ENCODE measurements at regions not wholly inside any gene's neighbourhood (a gene's known extent, or its start where the extent isn't known, plus 50 kb on each side); places are given as distances from the start of the nearest gene placed in this dataset.

DNA sequence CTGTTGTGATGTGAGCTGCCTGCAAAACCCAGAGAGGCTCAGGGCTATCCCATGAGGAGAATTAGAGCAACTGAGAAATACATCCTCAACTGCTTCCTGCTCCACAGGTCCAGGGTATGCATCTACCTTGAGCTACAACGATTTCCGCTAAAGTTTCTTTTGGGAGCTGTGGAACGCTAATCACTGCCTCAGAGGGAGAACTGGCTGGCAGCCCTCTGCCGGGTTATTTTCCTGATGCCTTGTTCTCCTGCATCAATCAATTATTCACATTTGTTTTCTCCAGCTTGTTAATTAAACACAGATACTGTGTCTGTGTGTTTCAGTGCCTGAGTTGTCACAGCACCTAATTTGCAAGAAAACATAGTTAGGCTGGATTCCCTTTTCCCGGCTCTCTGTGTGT is 211.1 kb upstream of the PLET1 start:
- intact Hi-C loops (cut with DNase I): no loop called here
- Histone ChIP-seq H3K4me3 (no peak overlapping the region), H3K4me1 (ENCODE audit: insufficient read depth) (no peaks in the 10 kb centered on the region), H3K9me3 (no peaks in the 10 kb centered on the region), H3K27ac (no peak overlapping the region), H3K27me3 (no peaks in the 10 kb centered on the region), H3K36me3 (no peaks in the 10 kb centered on the region)
- WGBS, 3 donors: 67 to 74% (median 70%) methylated on average over 5 of the region's 5 CpGs
- no peak for DNase-seq
- TF ChIP-seq, protein P1, sequence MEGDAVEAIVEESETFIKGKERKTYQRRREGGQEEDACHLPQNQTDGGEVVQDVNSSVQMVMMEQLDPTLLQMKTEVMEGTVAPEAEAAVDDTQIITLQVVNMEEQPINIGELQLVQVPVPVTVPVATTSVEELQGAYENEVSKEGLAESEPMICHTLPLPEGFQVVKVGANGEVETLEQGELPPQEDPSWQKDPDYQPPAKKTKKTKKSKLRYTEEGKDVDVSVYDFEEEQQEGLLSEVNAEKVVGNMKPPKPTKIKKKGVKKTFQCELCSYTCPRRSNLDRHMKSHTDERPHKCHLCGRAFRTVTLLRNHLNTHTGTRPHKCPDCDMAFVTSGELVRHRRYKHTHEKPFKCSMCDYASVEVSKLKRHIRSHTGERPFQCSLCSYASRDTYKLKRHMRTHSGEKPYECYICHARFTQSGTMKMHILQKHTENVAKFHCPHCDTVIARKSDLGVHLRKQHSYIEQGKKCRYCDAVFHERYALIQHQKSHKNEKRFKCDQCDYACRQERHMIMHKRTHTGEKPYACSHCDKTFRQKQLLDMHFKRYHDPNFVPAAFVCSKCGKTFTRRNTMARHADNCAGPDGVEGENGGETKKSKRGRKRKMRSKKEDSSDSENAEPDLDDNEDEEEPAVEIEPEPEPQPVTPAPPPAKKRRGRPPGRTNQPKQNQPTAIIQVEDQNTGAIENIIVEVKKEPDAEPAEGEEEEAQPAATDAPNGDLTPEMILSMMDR (IDR thresholded peaks at IDR 0.05): no peak
- TF ChIP-seq EP300 (IDR thresholded peaks at IDR 0.05) (no peak), POLR2A (IDR thresholded peaks at IDR 0.05) (no peak)

DNA sequence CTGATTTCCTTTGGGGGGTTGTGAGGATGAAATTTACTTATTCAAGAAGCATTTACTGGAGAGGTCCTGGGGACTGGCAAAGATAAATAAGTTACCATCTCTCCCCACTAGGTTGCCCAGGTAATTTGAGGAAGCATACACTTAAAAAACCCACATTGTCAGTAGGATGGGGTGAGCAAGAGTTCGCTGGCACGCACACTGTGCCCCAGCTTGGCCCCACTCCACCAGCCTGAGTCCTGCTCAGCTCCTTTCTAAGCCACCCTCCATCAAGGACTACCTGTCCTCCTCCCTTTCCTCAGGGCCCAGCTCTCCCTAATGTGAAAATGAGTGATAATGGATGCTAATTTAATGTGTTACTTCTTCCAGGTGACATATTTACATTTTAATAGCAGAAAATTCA is 216.5 kb upstream of the PLET1 start:
- H3K27me3 ChIP-seq: no peaks in the 10 kb centered on the region
- WGBS, 3 donors: 93 to 96% (median 95%) methylated on average over 2 of the region's 2 CpGs
- TF ChIP-seq POLR2A (IDR thresholded peaks at IDR 0.05) (no peak), EP300 (IDR thresholded peaks at IDR 0.05) (no peak)
- TF ChIP-seq, protein P1 (IDR thresholded peaks at IDR 0.05): no peak
- no peak overlapping the region for H3K27ac ChIP-seq
- H3K4me3 ChIP-seq: no peak overlapping the region
- intact Hi-C loops (cut with DNase I): no loop called here
- H3K4me1 ChIP-seq (ENCODE audit: insufficient read depth): no peaks in the 10 kb centered on the region
- no peaks in the 10 kb centered on the region for H3K9me3 ChIP-seq
- H3K36me3 ChIP-seq: no peaks in the 10 kb centered on the region
- DNase-seq: no peak

DNA sequence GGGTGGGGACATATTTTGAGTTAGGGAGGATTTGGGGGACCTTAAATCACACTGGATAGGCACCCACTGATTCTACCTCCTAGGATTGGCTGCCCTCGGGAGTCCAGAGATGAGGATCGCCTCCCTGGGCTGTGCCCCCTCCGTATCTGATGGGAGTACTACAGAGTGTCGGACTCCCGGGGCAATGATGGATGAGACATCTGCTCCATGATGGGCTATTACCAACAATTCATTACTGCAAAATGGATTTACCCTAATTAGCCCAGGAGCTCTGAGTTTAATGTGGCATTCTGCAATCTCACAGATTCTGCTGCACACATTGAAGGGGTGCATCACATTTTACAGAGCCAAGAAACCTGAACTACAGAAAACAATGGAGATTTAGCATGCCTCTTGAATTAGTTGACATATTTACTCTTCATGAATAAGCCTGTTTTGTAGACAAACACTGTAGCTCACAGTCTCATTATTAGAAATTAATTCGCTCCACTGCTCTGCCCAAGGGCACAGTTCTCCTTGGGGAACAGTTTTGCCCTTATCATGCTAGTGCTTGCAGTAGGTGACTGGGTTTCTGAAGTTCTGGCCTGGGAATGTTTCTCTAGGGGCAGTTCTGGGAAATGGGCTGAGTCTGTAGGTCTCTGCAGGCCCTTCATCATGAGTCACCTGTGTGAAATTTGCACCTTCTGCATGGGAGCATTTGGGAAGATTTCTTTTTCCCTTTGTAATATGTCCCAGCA is 217.1 kb upstream of the PLET1 start:
- no peaks in the 10 kb centered on the region for H3K4me1 ChIP-seq (ENCODE audit: insufficient read depth)
- H3K36me3 ChIP-seq: no peaks in the 10 kb centered on the region
- no peak overlapping the region for H3K4me3 ChIP-seq
- intact Hi-C loops (cut with DNase I): no loop called here
- no peaks in the 10 kb centered on the region for H3K27me3 ChIP-seq
- H3K9me3 ChIP-seq: no peaks in the 10 kb centered on the region
- H3K27ac ChIP-seq: no peak overlapping the region
- no peak for DNase-seq
- 74 to 86% (median 77%) methylated on average over 6 of the region's 6 CpGs for WGBS, 3 donors
- TF ChIP-seq, protein P1 (IDR thresholded peaks at IDR 0.05): no peak
- TF ChIP-seq POLR2A (IDR thresholded peaks at IDR 0.05) (no peak), EP300 (IDR thresholded peaks at IDR 0.05) (no peak)

DNA sequence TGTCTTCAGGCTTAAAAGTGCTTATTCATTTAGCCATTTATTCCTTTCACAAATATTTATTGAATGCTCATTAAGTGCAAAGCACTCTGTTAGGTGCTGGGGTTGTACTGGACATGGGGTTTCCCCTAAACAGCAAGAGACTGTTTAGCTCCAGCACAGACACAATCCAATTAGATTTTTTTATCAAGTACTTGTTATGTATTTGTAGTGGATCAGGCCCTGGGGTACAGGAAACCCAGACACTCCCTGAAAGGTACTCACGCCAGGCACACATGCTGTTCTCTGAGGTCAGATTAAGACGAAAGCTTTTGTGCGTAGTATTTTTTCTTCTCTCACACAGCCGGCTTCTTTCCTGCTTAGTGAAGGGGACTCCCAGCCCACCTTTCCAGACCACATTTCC is 218.1 kb upstream of the PLET1 start:
- Histone ChIP-seq H3K4me3 (no peak overlapping the region), H3K4me1 (ENCODE audit: insufficient read depth) (no peaks in the 10 kb centered on the region), H3K27me3 (no peaks in the 10 kb centered on the region), H3K9me3 (peaks cover 0 to 3% of the 10 kb centered on the region in 2 donors), H3K36me3 (no peaks in the 10 kb centered on the region), H3K27ac (no peak overlapping the region)
- intact Hi-C loops (cut with DNase I): no loop called here
- TF ChIP-seq POLR2A (IDR thresholded peaks at IDR 0.05) (no peak), EP300 (IDR thresholded peaks at IDR 0.05) (no peak)
- TF ChIP-seq, protein P1 (IDR thresholded peaks at IDR 0.05): no peak
- WGBS, 3 donors: 59 to 74% (median 65%) methylated on average over 4 of the region's 4 CpGs
- DNase-seq: no peak

All from ovary (tissue), 7 donors.